A673 (cell line): ENCODE measurements at regions not wholly inside any gene's neighbourhood (a gene's known extent, or its start where the extent isn't known, plus 50 kb on each side); places are given as distances from the start of the nearest gene placed in this dataset.

Experiments
- BruUV-seq: library from RNA; stranded (reverse); fragments of 400-500 nt; replicated peaks from 2 replicates; lab custom pipeline; 2021; lab: Mats Ljungman, UMichigan
- CTCF ChIA-PET: fragments of 300-600 bp; sonication (Branson Sonifier 250); formaldehyde crosslinking; loops from one replicate; lab custom pipeline; 2022; ENCODE audit warnings: antibody characterized with exemption; lab: Charles Lee
- POLR2A ChIA-PET: fragments of 300-600 bp; sonication (Branson Sonifier 250); formaldehyde crosslinking; loops from one replicate; lab custom pipeline; 2022; ENCODE audit warnings: antibody characterized with exemption; ENCODE audit not compliant: low non-redundant PET; lab: Charles Lee
- DNase-seq: peaks from one replicate; pipeline ENCODE4 v3.0.0-alpha.2; 2015; ENCODE audit warnings: low spot score
- H3K27ac ChIP-seq: fragments of 200-600 bp; sonication (generic); 2 replicates; pipeline ENCODE4 v1.5.1; 2016; ENCODE audit warnings: mixed run types, low read depth, mild to moderate bottlenecking, mixed read lengths, antibody characterized with exemption, low read length; ENCODE audit not compliant: poor library complexity, severe bottlenecking
- H3K27me3 ChIP-seq: fragments of 200-600 bp; sonication (generic); replicated peaks from 2 replicates; pipeline ENCODE4 v1.6.1; 2017; ENCODE audit warnings: mixed run types, low read depth, mild to moderate bottlenecking, mixed read lengths, antibody characterized with exemption, low read length; ENCODE audit not compliant: insufficient read depth, poor library complexity
- H3K36me3 ChIP-seq: fragments of 200-600 bp; sonication (generic); 2 replicates; pipeline ENCODE4 v1.6.1; 2016; ENCODE audit warnings: mixed run types, mild to moderate bottlenecking, mixed read lengths, antibody characterized with exemption, low read length; ENCODE audit not compliant: insufficient read depth, poor library complexity, severe bottlenecking
- H3K4me1 ChIP-seq: fragments of 200-600 bp; sonication (generic); 2 replicates; pipeline ENCODE4 v1.6.1; 2017; ENCODE audit warnings: mixed run types, mild to moderate bottlenecking, mixed read lengths, antibody characterized with exemption, low read length; ENCODE audit not compliant: insufficient read depth, poor library complexity, severe bottlenecking
- H3K4me3 ChIP-seq: fragments of 200-600 bp; sonication (generic); 2 replicates; pipeline ENCODE4 v1.5.1; 2016; ENCODE audit warnings: low read depth, mixed run types, mild to moderate bottlenecking, mixed read lengths, low read length; ENCODE audit not compliant: poor library complexity, severe bottlenecking
- H3K9me3 ChIP-seq: fragments of 200-600 bp; sonication (generic); 2 replicates; pipeline ENCODE4 v1.6.1; 2016; ENCODE audit warnings: mixed run types, low read depth, mild to moderate bottlenecking, mixed read lengths, antibody characterized with exemption, low read length; ENCODE audit not compliant: poor library complexity, severe bottlenecking
- EZH2 ChIP-seq: fragments of 200-600 bp; sonication (generic); IDR thresholded peaks from 2 replicates; pipeline ENCODE4 v1.6.1; 2017; ENCODE audit warnings: borderline replicate concordance, low read depth, mild to moderate bottlenecking, mixed read lengths, antibody characterized with exemption, low read length; ENCODE audit not compliant: poor library complexity, severe bottlenecking
- intact Hi-C: fragments of 100-400 bp; cut with micrococcal nuclease; formaldehyde crosslinking; loops from one replicate; pipeline ENCODE4 v1.10.0; 2022; ENCODE audit not compliant: unreplicated experiment
- TF ChIP-seq, protein P1 (sequence below): fragments of 300-800, 200-600 bp; sonication (generic); conservative IDR thresholded peaks from 2 replicates; pipeline ENCODE4 v1.5.1; 2017; ENCODE audit warnings: low read depth, mild to moderate bottlenecking, antibody characterized with exemption, low read length, moderate library complexity, mixed read lengths

DNA sequence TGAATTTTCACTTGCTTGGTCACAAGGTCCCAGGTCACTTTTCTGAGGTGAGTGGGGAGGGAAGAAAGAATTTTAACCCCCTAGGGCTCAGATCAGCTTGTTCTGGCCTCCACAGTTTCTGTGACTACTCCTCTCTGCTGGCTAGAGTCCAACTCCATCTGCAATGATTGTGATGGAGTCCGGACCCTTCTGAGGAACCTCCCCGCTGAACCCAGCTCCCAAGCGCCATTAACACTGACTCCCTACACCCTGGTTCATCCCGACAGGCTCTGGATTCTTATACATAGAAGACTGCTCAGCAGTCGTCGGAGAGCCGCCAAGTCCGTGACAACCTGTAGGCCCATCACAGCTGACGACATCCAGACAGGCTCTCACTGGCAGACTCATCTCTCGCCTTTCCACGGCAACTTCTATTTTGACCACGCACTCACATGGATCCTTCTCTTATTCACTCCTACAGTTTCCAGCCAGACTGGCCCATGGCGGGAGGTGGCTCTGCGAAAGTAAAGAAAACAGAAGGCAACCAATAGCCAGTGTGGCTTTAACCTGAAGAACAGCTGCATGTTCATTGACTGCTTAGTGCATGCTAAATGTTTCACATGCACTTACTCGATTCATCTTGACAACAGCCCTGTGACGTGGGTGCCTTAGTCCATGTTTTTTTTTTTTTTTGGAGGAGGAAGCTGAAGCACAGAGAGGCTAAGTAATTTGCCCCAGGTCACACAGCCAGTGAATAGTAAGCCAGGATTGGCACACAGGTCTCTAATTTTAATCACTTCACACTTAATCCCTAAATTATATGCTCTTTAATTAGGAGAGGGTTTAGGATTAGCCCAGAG, 68.0 kb upstream of the PRDM11 start:
- Histone ChIP-seq H3K36me3 (no peaks in the 10 kb centered on the region), H3K9me3 (no peaks in the 10 kb centered on the region), H3K4me3 (no peak overlapping the region), H3K27me3 (no peaks in the 10 kb centered on the region), H3K27ac (no peak overlapping the region), H3K4me1 (peaks cover 19% of the 10 kb centered on the region)
- no peak for TF ChIP-seq EZH2
- TF ChIP-seq, protein P1, sequence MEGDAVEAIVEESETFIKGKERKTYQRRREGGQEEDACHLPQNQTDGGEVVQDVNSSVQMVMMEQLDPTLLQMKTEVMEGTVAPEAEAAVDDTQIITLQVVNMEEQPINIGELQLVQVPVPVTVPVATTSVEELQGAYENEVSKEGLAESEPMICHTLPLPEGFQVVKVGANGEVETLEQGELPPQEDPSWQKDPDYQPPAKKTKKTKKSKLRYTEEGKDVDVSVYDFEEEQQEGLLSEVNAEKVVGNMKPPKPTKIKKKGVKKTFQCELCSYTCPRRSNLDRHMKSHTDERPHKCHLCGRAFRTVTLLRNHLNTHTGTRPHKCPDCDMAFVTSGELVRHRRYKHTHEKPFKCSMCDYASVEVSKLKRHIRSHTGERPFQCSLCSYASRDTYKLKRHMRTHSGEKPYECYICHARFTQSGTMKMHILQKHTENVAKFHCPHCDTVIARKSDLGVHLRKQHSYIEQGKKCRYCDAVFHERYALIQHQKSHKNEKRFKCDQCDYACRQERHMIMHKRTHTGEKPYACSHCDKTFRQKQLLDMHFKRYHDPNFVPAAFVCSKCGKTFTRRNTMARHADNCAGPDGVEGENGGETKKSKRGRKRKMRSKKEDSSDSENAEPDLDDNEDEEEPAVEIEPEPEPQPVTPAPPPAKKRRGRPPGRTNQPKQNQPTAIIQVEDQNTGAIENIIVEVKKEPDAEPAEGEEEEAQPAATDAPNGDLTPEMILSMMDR = no peak
- intact Hi-C loops = no loop called here
- ChIA-PET POLR2A (no interaction called here), CTCF (interaction anchor here (0.9 to 1.0 kb wide), 2 partner anchors 142 to 152 kb away, joined by 3 to 5 read pairs; no protein-coding TSS in a partner anchor)
- no TSS peak for BruUV-seq
- no peak for DNase-seq

DNA sequence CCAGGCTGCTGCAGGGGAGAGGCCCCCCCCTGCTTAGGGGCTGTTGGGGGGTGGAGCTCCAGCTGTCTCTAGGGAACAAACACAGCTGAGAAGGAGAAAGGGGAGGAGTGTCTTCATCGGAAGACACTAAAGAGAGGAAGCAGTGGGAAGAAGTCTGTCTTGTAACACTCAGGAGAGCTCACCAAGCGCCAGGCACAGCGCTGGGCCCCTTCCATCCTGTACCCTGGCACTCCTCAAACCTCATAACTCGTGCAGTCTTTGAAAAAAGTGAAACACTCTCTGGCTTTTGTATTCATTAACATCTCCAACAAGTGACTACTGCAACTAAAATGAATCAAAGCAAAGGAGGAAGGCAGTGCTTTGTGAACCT, 67.4 kb upstream of the PRDM11 start:
- no peak overlapping the region for H3K27ac ChIP-seq
- H3K36me3 ChIP-seq = no peaks in the 10 kb centered on the region
- no TSS peak for BruUV-seq
- peak; percentile 65 for DNase-seq
- no peak overlapping the region for H3K4me3 ChIP-seq
- H3K9me3 ChIP-seq = no peaks in the 10 kb centered on the region
- H3K4me1 ChIP-seq = peaks cover 19% of the 10 kb centered on the region
- ChIA-PET POLR2A (no interaction called here), CTCF (interaction anchor here (0.9 to 1.0 kb wide), 2 partner anchors 143 to 152 kb away, joined by 3 to 5 read pairs; no protein-coding TSS in a partner anchor)
- intact Hi-C loops = no loop called here
- no peaks in the 10 kb centered on the region for H3K27me3 ChIP-seq
- TF ChIP-seq, protein P1 = no peak
- TF ChIP-seq EZH2 = no peak

DNA sequence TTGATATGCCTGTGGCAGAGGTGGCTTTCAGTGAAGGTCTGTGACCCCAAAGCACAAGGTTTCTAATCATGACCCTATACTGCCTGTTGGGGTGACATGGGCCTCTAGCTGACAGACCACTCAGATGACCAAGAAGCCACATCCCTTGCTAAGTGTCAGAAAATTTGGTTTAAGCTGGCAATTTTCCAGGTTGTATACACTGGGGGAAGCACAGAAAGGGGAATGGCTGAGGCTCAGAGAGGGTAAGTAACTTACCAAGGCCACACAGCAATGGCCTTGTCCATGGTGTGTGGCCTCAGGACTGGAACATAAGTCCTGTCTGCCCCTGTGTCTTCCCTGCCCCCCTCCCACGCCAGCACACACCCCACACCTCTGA, 66.9 kb upstream of the PRDM11 start:
- Histone ChIP-seq H3K9me3 (no peaks in the 10 kb centered on the region), H3K27ac (no peak overlapping the region), H3K4me3 (no peak overlapping the region), H3K36me3 (no peaks in the 10 kb centered on the region), H3K4me1 (peaks cover 19% of the 10 kb centered on the region), H3K27me3 (no peaks in the 10 kb centered on the region)
- no peak for DNase-seq
- CTCF ChIA-PET = interaction anchor here (0.9 kb wide), 1 partner anchor 143 kb away, joined by 3 read pairs; no protein-coding TSS in a partner anchor
- TF ChIP-seq EZH2 = no peak
- TF ChIP-seq, protein P1 = no peak
- intact Hi-C loops = no loop called here
- BruUV-seq = no TSS peak
- POLR2A ChIA-PET = interaction anchor here (0.6 kb wide), 1 partner anchor 133 kb away, joined by 3 read pairs; no protein-coding TSS in a partner anchor
